OCI-LY7 (cell line): ENCODE measurements at regions not wholly inside any gene's neighbourhood (a gene's known extent, or its start where the extent isn't known, plus 50 kb on each side); places are given as distances from the start of the nearest gene placed in this dataset.

ENCODE experiments used
- EZH2phosphoT487 ChIP-seq: fragments of 200-600 bp; sonication (generic); IDR thresholded peaks from 2 replicates; pipeline ENCODE4 v1.6.1; 2018; ENCODE audit warnings: low read depth, borderline replicate concordance, mild to moderate bottlenecking, mixed run types, antibody characterized with exemption, low read length, moderate library complexity, mixed read lengths
- TF ChIP-seq, protein P1 (sequence below): fragments of 200-600 bp; sonication (generic); conservative IDR thresholded peaks from 2 replicates; pipeline ENCODE4 v1.5.1; 2014; ENCODE audit warnings: mild to moderate bottlenecking, antibody characterized with exemption, low read length, moderate library complexity, mixed read lengths

DNA sequence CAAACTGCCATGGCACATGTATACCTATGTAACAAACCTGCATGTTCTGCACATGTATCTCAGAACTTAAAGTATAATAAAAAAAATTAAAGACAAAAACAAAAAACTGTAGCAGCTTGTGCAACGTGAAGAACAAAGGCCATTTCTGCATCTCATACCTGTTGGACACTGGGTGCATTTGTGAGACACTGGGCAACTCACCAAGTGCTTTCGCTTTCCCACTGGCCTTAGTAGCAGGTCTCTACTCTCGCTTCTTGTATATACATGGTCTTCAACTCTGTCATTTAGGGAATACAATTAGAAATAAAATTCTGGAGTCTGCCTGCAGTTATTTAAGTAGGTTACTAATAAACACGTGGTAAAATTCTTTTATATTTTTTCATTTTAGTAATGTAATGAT lies 423.8 kb downstream of the CBLN4 start:
- TF ChIP-seq, protein P1, sequence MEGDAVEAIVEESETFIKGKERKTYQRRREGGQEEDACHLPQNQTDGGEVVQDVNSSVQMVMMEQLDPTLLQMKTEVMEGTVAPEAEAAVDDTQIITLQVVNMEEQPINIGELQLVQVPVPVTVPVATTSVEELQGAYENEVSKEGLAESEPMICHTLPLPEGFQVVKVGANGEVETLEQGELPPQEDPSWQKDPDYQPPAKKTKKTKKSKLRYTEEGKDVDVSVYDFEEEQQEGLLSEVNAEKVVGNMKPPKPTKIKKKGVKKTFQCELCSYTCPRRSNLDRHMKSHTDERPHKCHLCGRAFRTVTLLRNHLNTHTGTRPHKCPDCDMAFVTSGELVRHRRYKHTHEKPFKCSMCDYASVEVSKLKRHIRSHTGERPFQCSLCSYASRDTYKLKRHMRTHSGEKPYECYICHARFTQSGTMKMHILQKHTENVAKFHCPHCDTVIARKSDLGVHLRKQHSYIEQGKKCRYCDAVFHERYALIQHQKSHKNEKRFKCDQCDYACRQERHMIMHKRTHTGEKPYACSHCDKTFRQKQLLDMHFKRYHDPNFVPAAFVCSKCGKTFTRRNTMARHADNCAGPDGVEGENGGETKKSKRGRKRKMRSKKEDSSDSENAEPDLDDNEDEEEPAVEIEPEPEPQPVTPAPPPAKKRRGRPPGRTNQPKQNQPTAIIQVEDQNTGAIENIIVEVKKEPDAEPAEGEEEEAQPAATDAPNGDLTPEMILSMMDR, result no peak
- no peak for TF ChIP-seq EZH2phosphoT487
